GM23338 (cell line): ENCODE measurements at regions not wholly inside any gene's neighbourhood (a gene's known extent, or its start where the extent isn't known, plus 50 kb on each side); places are given as distances from the start of the nearest gene placed in this dataset.

Experiments
- ATAC-seq: fragments of 200-7000 bp; cut with Tn5 transposase; 3 replicates; pipeline ENCODE4 v1.9.1; 2020
- DNase-seq: peaks from one replicate; pipeline ENCODE4 v3.0.0-alpha.2; 2015; ENCODE audit warnings: low spot score
- H2AFZ ChIP-seq: fragments of 200-600 bp; sonication (generic); 2 replicates; pipeline ENCODE4 v1.8.0; 2016; ENCODE audit warnings: antibody characterized with exemption, mild to moderate bottlenecking, moderate library complexity
- H3F3A ChIP-seq: fragments of 200-600 bp; sonication (generic); replicated peaks from 2 replicates; pipeline ENCODE4 v1.8.0; 2017; ENCODE audit warnings: antibody characterized with exemption, mixed run types, low read depth
- H3K27ac ChIP-seq: fragments of 200-600 bp; sonication (generic); 2 replicates; pipeline ENCODE4 v1.6.1; 2016; ENCODE audit warnings: low read depth
- H3K27me3 ChIP-seq: fragments of 200-600 bp; sonication (generic); 2 replicates; pipeline ENCODE4 v1.8.0; 2016; ENCODE audit warnings: mild to moderate bottlenecking, mixed run types, moderate library complexity; ENCODE audit not compliant: insufficient read depth
- H3K36me3 ChIP-seq: fragments of 200-600 bp; sonication (generic); 2 replicates; pipeline ENCODE4 v1.8.0; 2016; ENCODE audit warnings: mild to moderate bottlenecking; ENCODE audit not compliant: insufficient read depth
- H3K4me1 ChIP-seq: fragments of 200-600 bp; sonication (generic); 2 replicates; pipeline ENCODE4 v1.8.0; 2016; ENCODE audit warnings: mild to moderate bottlenecking, moderate library complexity; ENCODE audit not compliant: insufficient read depth
- H3K4me2 ChIP-seq: fragments of 200-600 bp; sonication (generic); 2 replicates; pipeline ENCODE4 v1.7.1; 2017; ENCODE audit warnings: mixed run types
- H3K4me3 ChIP-seq: fragments of 200-600 bp; sonication (generic); 2 replicates; pipeline ENCODE4 v1.6.1; 2016; ENCODE audit warnings: mixed run types
- H3K79me2 ChIP-seq: fragments of 200-600 bp; sonication (generic); replicated peaks from 2 replicates; pipeline ENCODE4 v1.8.0; 2017; ENCODE audit warnings: mild to moderate bottlenecking; ENCODE audit not compliant: insufficient read depth
- H3K9me2 ChIP-seq: fragments of 200-600 bp; sonication (generic); 2 replicates; pipeline ENCODE4 v1.8.0; 2017; ENCODE audit not compliant: insufficient read depth
- H4K20me1 ChIP-seq: fragments of 200-600 bp; sonication (generic); replicated peaks from 2 replicates; pipeline ENCODE4 v1.8.0; 2017; ENCODE audit warnings: mild to moderate bottlenecking; ENCODE audit not compliant: insufficient read depth
- H3K27ac Mint-ChIP-seq: 2 replicates; pipeline ENCODE4 v1.8.0; 2020; ENCODE audit warnings: inconsistent platforms, mild to moderate bottlenecking, moderate library complexity, mixed read lengths
- H3K27me3 Mint-ChIP-seq: 3 replicates; pipeline ENCODE4 v1.8.0; 2022; ENCODE audit warnings: low read depth, mild to moderate bottlenecking, moderate library complexity, mixed read lengths, inconsistent platforms; ENCODE audit not compliant: insufficient read depth, poor library complexity
- H3K36me3 Mint-ChIP-seq: 3 replicates; pipeline ENCODE4 v1.8.0; 2021; ENCODE audit warnings: low read depth, mild to moderate bottlenecking, inconsistent platforms, moderate library complexity, mixed read lengths
- H3K4me1 Mint-ChIP-seq: 3 replicates; pipeline ENCODE4 v1.8.0; 2020; ENCODE audit warnings: mild to moderate bottlenecking, inconsistent platforms, mixed read lengths
- H3K4me3 Mint-ChIP-seq: 3 replicates; pipeline ENCODE4 v1.8.0; 2021; ENCODE audit warnings: moderate library complexity, mild to moderate bottlenecking, inconsistent platforms, mixed read lengths
- H3K9me3 Mint-ChIP-seq: 3 replicates; pipeline ENCODE4 v1.8.0; 2020; ENCODE audit warnings: moderate library complexity, mild to moderate bottlenecking, inconsistent platforms, mixed read lengths
- CREB1 ChIP-seq: fragments of 250-450 bp; sonication (Bioruptor Pico); IDR thresholded peaks from 2 replicates; pipeline ENCODE4 v1.5.0; 2020; ENCODE audit warnings: low read depth, mild to moderate bottlenecking, moderate library complexity
- CTCF ChIP-seq, 2 experiments: fragments of 200-600 bp in 1 of 2; sonication (generic) in 1 of 2; conservative IDR thresholded peaks; 2 replicates each; pipeline versions ENCODE4 v1.5.1 to v1.6.1; 2016 to 2017; ENCODE audit warnings: antibody characterized with exemption in 2 of 2, low read depth in 2 of 2, mild to moderate bottlenecking in 2 of 2, moderate library complexity in 1 of 2
- ETS1 ChIP-seq: IDR thresholded peaks from 2 replicates; pipeline ENCODE4 v1.6.1; 2016; ENCODE audit warnings: antibody characterized with exemption
- EZH2 ChIP-seq: fragments of 200-600 bp; sonication (generic); IDR thresholded peaks from one replicate; pipeline ENCODE4 v1.8.0; 2017; ENCODE audit warnings: antibody characterized with exemption, mild to moderate bottlenecking, low read depth; ENCODE audit not compliant: unreplicated experiment
- NANOG ChIP-seq: IDR thresholded peaks from 2 replicates; pipeline ENCODE4 v1.6.1; 2016; ENCODE audit warnings: antibody characterized with exemption, borderline replicate concordance
- POLR2AphosphoS5 ChIP-seq: IDR thresholded peaks from 2 replicates; pipeline ENCODE4 v1.6.1; 2016; ENCODE audit warnings: antibody characterized with exemption, low read depth
- REST ChIP-seq: IDR thresholded peaks from one replicate; pipeline ENCODE4 v1.6.1; 2018; ENCODE audit warnings: antibody characterized with exemption; ENCODE audit not compliant: unreplicated experiment
- ZNF331 ChIP-seq: fragments of 250-450 bp; sonication (Bioruptor Pico); IDR thresholded peaks from 2 replicates; pipeline ENCODE4 v1.5.0; 2020; ENCODE audit warnings: low read depth, mild to moderate bottlenecking, moderate library complexity
- ZNF462 ChIP-seq: fragments of 250-450 bp; sonication (Bioruptor Pico); IDR thresholded peaks from 2 replicates; pipeline ENCODE4 v1.5.0; 2020; ENCODE audit warnings: mild to moderate bottlenecking, moderate library complexity

GRCh38 chr1:57832612-57833011, 408.8 kb upstream of the DAB1 start:
- Mint-ChIP-seq H3K9me3 (no peaks in the 10 kb centered on the region; the same call in 2 of the 3 replicates), H3K36me3 (0 out of 3 replicates have a peak, but pooled peaks cover 3% of the 10 kb centered on the region), H3K4me1 (peaks cover 17% of the 10 kb centered on the region), H3K4me3 (peak overlapping the region; percentile 12; the same call in 1 of the 3 replicates), H3K27me3 (no peaks in the 10 kb centered on the region), H3K27ac (peak overlapping the region; percentile 53; the same call in 1 of the 2 replicates)
- Histone ChIP-seq H3K36me3 (no peaks in the 10 kb centered on the region), H3K79me2 (no peaks in the 10 kb centered on the region), H3K27me3 (no peaks in the 10 kb centered on the region), H3K4me1 (peaks cover 22% of the 10 kb centered on the region), H3K27ac (no peak overlapping the region), H3K4me3 (no peak overlapping the region), H2AFZ (no peak overlapping the region), H3K9me2 (no peaks in the 10 kb centered on the region), H3F3A (no peaks in the 10 kb centered on the region), H3K4me2 (peak overlapping the region; percentile 50), H4K20me1 (no peaks in the 10 kb centered on the region)
- DNase-seq: peak; percentile 75
- ATAC-seq: peak; percentile 85
- TF ChIP-seq NANOG: no peak
- TF ChIP-seq ETS1: no peak
- TF ChIP-seq EZH2: no peak
- no peak for TF ChIP-seq ZNF331
- TF ChIP-seq CREB1 (CRISPR knock-in tag): no peak

- H3K9me2 ChIP-seq: no peaks in the 10 kb centered on the region
- peaks cover 22% of the 10 kb centered on the region for H3K4me1 ChIP-seq
- H3K27me3 ChIP-seq: no peaks in the 10 kb centered on the region
- Mint-ChIP-seq H3K27me3 (no peaks in the 10 kb centered on the region), H3K9me3 (no peaks in the 10 kb centered on the region; the same call in 2 of the 3 replicates), H3K27ac (no peak overlapping the region), H3K36me3 (0 out of 3 replicates have a peak, but pooled peaks cover 3% of the 10 kb centered on the region), H3K4me1 (peaks cover 17% of the 10 kb centered on the region), H3K4me3 (no peak overlapping the region)
- no peaks in the 10 kb centered on the region for H3K79me2 ChIP-seq
- no peak overlapping the region for H2AFZ ChIP-seq
- no peaks in the 10 kb centered on the region for H3F3A ChIP-seq
- no peak for DNase-seq
- peak overlapping the region; percentile 50; the same call in 1 of the 2 replicates for H3K4me2 ChIP-seq
- H3K27ac ChIP-seq: no peak overlapping the region
- no peaks in the 10 kb centered on the region for H3K36me3 ChIP-seq
- no peaks in the 10 kb centered on the region for H4K20me1 ChIP-seq
- ATAC-seq: no peak
- H3K4me3 ChIP-seq: no peak overlapping the region
- TF ChIP-seq CTCF (conservative IDR thresholded peaks at IDR 0.05; ENCODE audit: low read depth in 2 of 2): no peak
- no peak for TF ChIP-seq ZNF462 (CRISPR knock-in tag)
- TF ChIP-seq CREB1 (CRISPR knock-in tag): no peak
- no peak for TF ChIP-seq POLR2AphosphoS5
- no peak for TF ChIP-seq ZNF331
- TF ChIP-seq REST: no peak
Measured at GRCh38 chr1:57831624-57832023, 407.8 kb upstream of the DAB1 start.
